ENCODE measurements at regions not wholly inside any gene's neighbourhood (a gene's known extent, or its start where the extent isn't known, plus 50 kb on each side); places are given as distances from the start of the nearest gene placed in this dataset.

DNA sequence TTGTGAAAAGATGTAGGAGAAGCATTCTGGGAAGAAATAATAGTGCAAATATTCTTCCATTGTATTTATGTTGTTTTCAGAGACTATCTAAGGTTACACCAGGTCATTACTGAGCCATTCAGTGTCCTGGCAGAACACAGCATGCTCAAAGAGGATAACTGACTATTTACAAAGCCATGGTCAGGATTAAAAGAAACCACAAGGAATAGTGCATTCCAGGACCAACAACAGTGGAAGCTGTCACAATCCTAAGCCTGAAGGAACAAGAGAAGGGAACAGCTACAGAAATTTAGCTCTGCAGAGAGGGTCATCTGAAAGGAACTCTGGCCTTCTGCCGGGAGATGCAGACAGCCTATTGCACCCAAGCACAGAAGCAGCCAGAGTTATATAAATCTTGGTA lies 116.7 kb downstream of the DSC3 start:
- TF ChIP-seq POLR2AphosphoS5 (IDR thresholded peaks at IDR 0.05; ENCODE audit: low read depth): no peak
- TF ChIP-seq, protein P1, sequence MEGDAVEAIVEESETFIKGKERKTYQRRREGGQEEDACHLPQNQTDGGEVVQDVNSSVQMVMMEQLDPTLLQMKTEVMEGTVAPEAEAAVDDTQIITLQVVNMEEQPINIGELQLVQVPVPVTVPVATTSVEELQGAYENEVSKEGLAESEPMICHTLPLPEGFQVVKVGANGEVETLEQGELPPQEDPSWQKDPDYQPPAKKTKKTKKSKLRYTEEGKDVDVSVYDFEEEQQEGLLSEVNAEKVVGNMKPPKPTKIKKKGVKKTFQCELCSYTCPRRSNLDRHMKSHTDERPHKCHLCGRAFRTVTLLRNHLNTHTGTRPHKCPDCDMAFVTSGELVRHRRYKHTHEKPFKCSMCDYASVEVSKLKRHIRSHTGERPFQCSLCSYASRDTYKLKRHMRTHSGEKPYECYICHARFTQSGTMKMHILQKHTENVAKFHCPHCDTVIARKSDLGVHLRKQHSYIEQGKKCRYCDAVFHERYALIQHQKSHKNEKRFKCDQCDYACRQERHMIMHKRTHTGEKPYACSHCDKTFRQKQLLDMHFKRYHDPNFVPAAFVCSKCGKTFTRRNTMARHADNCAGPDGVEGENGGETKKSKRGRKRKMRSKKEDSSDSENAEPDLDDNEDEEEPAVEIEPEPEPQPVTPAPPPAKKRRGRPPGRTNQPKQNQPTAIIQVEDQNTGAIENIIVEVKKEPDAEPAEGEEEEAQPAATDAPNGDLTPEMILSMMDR (IDR thresholded peaks at IDR 0.05; ENCODE audit: insufficient read depth, low read length): no peak
- no peak for TF ChIP-seq SPI1 (IDR thresholded peaks at IDR 0.05; ENCODE audit: borderline replicate concordance, low read depth)
- TF ChIP-seq, protein P2, sequence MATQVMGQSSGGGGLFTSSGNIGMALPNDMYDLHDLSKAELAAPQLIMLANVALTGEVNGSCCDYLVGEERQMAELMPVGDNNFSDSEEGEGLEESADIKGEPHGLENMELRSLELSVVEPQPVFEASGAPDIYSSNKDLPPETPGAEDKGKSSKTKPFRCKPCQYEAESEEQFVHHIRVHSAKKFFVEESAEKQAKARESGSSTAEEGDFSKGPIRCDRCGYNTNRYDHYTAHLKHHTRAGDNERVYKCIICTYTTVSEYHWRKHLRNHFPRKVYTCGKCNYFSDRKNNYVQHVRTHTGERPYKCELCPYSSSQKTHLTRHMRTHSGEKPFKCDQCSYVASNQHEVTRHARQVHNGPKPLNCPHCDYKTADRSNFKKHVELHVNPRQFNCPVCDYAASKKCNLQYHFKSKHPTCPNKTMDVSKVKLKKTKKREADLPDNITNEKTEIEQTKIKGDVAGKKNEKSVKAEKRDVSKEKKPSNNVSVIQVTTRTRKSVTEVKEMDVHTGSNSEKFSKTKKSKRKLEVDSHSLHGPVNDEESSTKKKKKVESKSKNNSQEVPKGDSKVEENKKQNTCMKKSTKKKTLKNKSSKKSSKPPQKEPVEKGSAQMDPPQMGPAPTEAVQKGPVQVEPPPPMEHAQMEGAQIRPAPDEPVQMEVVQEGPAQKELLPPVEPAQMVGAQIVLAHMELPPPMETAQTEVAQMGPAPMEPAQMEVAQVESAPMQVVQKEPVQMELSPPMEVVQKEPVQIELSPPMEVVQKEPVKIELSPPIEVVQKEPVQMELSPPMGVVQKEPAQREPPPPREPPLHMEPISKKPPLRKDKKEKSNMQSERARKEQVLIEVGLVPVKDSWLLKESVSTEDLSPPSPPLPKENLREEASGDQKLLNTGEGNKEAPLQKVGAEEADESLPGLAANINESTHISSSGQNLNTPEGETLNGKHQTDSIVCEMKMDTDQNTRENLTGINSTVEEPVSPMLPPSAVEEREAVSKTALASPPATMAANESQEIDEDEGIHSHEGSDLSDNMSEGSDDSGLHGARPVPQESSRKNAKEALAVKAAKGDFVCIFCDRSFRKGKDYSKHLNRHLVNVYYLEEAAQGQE (IDR thresholded peaks at IDR 0.05; ENCODE audit: insufficient replicate concordance, low read depth): no peak
